ENCODE measurements at regions not wholly inside any gene's neighbourhood (a gene's known extent, or its start where the extent isn't known, plus 50 kb on each side); places are given as distances from the start of the nearest gene placed in this dataset.

GRCh38 chr16:55019419-55020131, 88.9 kb downstream of the IRX5 start:
- TF ChIP-seq POLR2AphosphoS5 (IDR thresholded peaks at IDR 0.05; ENCODE audit: low read depth, low read length) (no peak), MXI1 (IDR thresholded peaks at IDR 0.05; ENCODE audit: low read depth, low read length) (no peak), CTCF (IDR thresholded peaks at IDR 0.05) (no peak), RAD21 (IDR thresholded peaks at IDR 0.05; ENCODE audit: low read length) (no peak), ZBTB33 (IDR thresholded peaks at IDR 0.05; ENCODE audit: borderline replicate concordance, low read depth) (no peak), IRF3 (IDR thresholded peaks at IDR 0.05; ENCODE audit: low read depth, low read length) (no peak), SMC3 (IDR thresholded peaks at IDR 0.05; ENCODE audit: low read depth, low read length) (no peak), MAX (IDR thresholded peaks at IDR 0.05; ENCODE audit: low read depth) (no peak), REST (IDR thresholded peaks at IDR 0.05; ENCODE audit: low read depth, low read length) (no peak), GATA2 (CRISPR knock-in tag; IDR thresholded peaks at IDR 0.05) (no peak), TCF12 (IDR thresholded peaks at IDR 0.05) (no peak), JUND (IDR thresholded peaks at IDR 0.05) (no peak)

Data from SK-N-SH (cell line).